ENCODE measurements at regions not wholly inside any gene's neighbourhood (a gene's known extent, or its start where the extent isn't known, plus 50 kb on each side); places are given as distances from the start of the nearest gene placed in this dataset.

GRCh38 chrX:2595258-2595657, 94.5 kb upstream of the DHRSX start:
- TF ChIP-seq CTCF (IDR thresholded peaks at IDR 0.05 in 8 of 11, conservative IDR thresholded peaks at IDR 0.05 in 3 of 11) = no peak
- TF ChIP-seq POLR2A (IDR thresholded peaks at IDR 0.05) = no peak
